GM12864 (cell line): ENCODE measurements at regions not wholly inside any gene's neighbourhood (a gene's known extent, or its start where the extent isn't known, plus 50 kb on each side); places are given as distances from the start of the nearest gene placed in this dataset.
A peak's percentile ranks its signal among the peaks of the same experiment; 100 is the strongest.

Source experiments
- DNase-seq: peaks from one replicate; pipeline ENCODE4 v3.0.0-alpha.2; 2011; ENCODE audit warnings: low read depth
- H3K4me3 ChIP-seq: 2 replicates; pipeline ENCODE4 v1.5.1; 2011; ENCODE audit warnings: mild to moderate bottlenecking, low read depth, low read length, control low read depth
- CTCF ChIP-seq: IDR thresholded peaks from 2 replicates; pipeline ENCODE4 v1.5.1; 2011; ENCODE audit warnings: low read depth, mild to moderate bottlenecking, moderate library complexity, low read length, control low read depth, inconsistent platforms; ENCODE audit errors: missing control alignments

- H3K4me3 ChIP-seq: no peak overlapping the region
- peak; percentile 83 for DNase-seq
- TF ChIP-seq CTCF: no peak
These were observed 202.5 kb upstream of the TLE3 start for GRCh38 chr15:70299931-70300869.

GRCh38 chr15:70297465-70298058, 199.8 kb upstream of the TLE3 start:
- no peak for TF ChIP-seq CTCF
- DNase-seq: no peak
- H3K4me3 ChIP-seq: no peak overlapping the region

- no peak for TF ChIP-seq CTCF
- H3K4me3 ChIP-seq: no peak overlapping the region
- no peak for DNase-seq
These were observed 197.1 kb upstream of the TLE3 start for GRCh38 chr15:70294731-70295305.

- TF ChIP-seq CTCF: no peak
- no peak for DNase-seq
- no peak overlapping the region for H3K4me3 ChIP-seq
These were observed 196.1 kb upstream of the TLE3 start for GRCh38 chr15:70293591-70294470.

GRCh38 chr15:70293138-70293537, 195.4 kb upstream of the TLE3 start:
- no peak for DNase-seq
- TF ChIP-seq CTCF: no peak
- H3K4me3 ChIP-seq: no peak overlapping the region

GRCh38 chr15:70292076-70292760, 194.5 kb upstream of the TLE3 start:
- H3K4me3 ChIP-seq: no peak overlapping the region
- TF ChIP-seq CTCF: no peak
- no peak for DNase-seq
